NOMO-1 (cell line): ENCODE measurements at regions not wholly inside any gene's neighbourhood (a gene's known extent, or its start where the extent isn't known, plus 50 kb on each side); places are given as distances from the start of the nearest gene placed in this dataset.

Source experiments
- DNase-seq, 2 experiments: peaks; one replicate each; lab custom pipeline; 2025; ENCODE audit not compliant: unreplicated experiment in 2 of 2; lab: John Stamatoyannopoulos, UW

DNA sequence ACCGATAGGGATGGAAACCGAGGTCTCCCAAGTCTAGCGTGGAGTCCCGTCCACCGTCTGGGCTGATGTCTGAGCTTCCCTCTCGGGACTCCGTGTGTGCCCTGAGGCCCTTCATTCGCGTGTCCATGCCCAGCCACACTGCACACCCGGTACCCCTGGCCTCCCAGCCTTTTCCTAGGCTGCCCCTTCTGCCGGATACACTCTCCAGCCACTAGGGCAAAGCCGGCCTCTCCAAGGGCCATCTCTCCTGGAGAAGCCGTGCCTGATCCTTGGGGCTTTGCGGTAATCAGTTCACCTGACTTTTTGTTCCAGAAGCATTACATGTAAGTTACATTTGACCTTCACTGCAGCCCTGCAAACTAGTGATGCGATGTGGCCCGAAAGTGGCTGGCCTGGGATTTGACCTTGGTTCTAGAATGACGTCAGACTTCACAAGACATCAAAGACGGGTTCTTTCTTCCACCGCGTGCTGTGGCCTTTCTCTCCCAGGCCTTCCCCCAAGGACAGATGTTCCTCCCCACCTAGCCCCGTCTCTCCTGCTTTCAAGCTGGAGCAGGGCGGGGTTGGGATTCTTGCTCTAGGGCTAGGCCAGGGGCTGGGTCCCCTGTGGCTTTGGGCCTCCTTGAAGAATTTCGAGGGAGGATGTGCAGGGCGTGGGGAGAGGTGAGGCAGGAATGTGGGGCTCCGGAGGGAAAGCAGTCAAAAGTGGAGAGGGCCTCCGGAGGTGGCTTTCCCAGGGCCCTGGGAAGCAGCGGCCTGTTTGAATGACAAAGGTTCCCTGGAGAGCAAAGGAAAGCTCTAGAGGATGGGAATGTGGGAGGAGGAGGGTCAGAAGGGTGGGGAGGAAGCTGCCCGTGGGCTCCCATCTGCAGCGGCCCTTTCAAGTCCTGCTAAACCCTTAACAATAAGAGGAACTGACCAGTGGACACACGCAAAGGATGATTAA is 49.7 kb upstream of the SLC2A1 start:
- DNase-seq: no peak
